ENCODE measurements at regions not wholly inside any gene's neighbourhood (a gene's known extent, or its start where the extent isn't known, plus 50 kb on each side); places are given as distances from the start of the nearest gene placed in this dataset.

- Mint-ChIP-seq H3K4me1 (peaks cover 17% of the 10 kb centered on the region), H3K9me3 (peaks cover 4% of the 10 kb centered on the region), H3K27ac (no peak overlapping the region), H3K4me3 (no peak overlapping the region), H3K27me3 (ENCODE audit: low read depth, poor library complexity) (peaks cover 8% of the 10 kb centered on the region), H3K36me3 (ENCODE audit: low read depth) (no peaks in the 10 kb centered on the region)
- TF ChIP-seq, protein P1, sequence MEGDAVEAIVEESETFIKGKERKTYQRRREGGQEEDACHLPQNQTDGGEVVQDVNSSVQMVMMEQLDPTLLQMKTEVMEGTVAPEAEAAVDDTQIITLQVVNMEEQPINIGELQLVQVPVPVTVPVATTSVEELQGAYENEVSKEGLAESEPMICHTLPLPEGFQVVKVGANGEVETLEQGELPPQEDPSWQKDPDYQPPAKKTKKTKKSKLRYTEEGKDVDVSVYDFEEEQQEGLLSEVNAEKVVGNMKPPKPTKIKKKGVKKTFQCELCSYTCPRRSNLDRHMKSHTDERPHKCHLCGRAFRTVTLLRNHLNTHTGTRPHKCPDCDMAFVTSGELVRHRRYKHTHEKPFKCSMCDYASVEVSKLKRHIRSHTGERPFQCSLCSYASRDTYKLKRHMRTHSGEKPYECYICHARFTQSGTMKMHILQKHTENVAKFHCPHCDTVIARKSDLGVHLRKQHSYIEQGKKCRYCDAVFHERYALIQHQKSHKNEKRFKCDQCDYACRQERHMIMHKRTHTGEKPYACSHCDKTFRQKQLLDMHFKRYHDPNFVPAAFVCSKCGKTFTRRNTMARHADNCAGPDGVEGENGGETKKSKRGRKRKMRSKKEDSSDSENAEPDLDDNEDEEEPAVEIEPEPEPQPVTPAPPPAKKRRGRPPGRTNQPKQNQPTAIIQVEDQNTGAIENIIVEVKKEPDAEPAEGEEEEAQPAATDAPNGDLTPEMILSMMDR (IDR thresholded peaks at IDR 0.05), result no peak
- DNase-seq, result no peak
Observed at GRCh38 chr20:60358101-60358500, 399.9 kb downstream of the CDH26 start.

- no peak overlapping the region for H3K4me3 Mint-ChIP-seq
- peaks cover 18% of the 10 kb centered on the region for H3K4me1 Mint-ChIP-seq
- peaks cover 3% of the 10 kb centered on the region for H3K27me3 Mint-ChIP-seq (ENCODE audit: low read depth, poor library complexity)
- H3K36me3 Mint-ChIP-seq (ENCODE audit: low read depth), result no peaks in the 10 kb centered on the region
- TF ChIP-seq, protein P1 (IDR thresholded peaks at IDR 0.05), result no peak
- no peaks in the 10 kb centered on the region for H3K9me3 Mint-ChIP-seq
- H3K27ac Mint-ChIP-seq, result no peak overlapping the region
- DNase-seq, result no peak
Observed at GRCh38 chr20:60359010-60359409, 400.8 kb downstream of the CDH26 start.

DNA sequence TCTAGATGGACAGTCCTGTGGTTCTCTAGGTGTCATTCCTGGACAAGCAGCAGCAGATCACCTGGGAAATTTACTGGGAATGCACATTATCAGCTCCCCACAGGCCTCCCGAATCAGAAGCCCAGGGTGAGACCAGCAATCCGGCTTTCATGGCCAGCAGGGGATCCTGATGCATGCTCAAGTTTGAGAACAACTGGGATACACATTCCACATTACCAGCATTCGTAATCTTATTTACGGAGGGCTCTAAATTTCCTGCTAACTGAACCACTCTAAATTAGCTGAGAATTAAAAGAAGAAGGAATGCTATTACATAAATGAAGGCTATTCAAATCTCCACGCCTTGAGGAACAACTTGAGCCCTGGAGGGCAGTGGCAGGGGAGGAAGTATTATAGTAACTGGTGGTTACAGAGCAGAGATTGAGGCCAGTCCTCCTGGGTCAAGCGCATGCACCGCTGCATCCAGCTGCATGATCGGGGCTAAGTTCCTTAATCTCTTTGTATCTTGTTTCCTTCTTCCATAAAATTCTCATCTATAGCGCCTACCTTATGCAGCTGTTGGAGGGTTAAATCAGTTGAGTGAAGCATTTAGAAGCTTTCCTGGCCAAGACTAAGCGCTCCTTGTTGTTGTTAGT lies 403.7 kb downstream of the CDH26 start:
- H3K9me3 Mint-ChIP-seq, result no peaks in the 10 kb centered on the region
- TF ChIP-seq, protein P1 (IDR thresholded peaks at IDR 0.05), result no peak
- no peak for DNase-seq
- no peak overlapping the region for H3K27ac Mint-ChIP-seq
- peaks cover 5% of the 10 kb centered on the region for H3K27me3 Mint-ChIP-seq (ENCODE audit: low read depth, poor library complexity)
- H3K4me3 Mint-ChIP-seq, result no peak overlapping the region
- peaks cover 18% of the 10 kb centered on the region for H3K4me1 Mint-ChIP-seq
- H3K36me3 Mint-ChIP-seq (ENCODE audit: low read depth), result no peaks in the 10 kb centered on the region

GRCh38 chr20:60362531-60362930 lies 404.3 kb downstream of the CDH26 start:
- no peaks in the 10 kb centered on the region for H3K36me3 Mint-ChIP-seq (ENCODE audit: low read depth)
- H3K27ac Mint-ChIP-seq, result peak overlapping the region; percentile 74

GRCh38 chr20:60363698-60364097 lies 405.5 kb downstream of the CDH26 start:
- Mint-ChIP-seq H3K4me1 (peaks cover 18% of the 10 kb centered on the region), H3K36me3 (ENCODE audit: low read depth) (no peaks in the 10 kb centered on the region), H3K9me3 (peaks cover 6% of the 10 kb centered on the region), H3K27me3 (ENCODE audit: low read depth, poor library complexity) (peaks cover 10% of the 10 kb centered on the region), H3K27ac (no peak overlapping the region), H3K4me3 (no peak overlapping the region)
- TF ChIP-seq, protein P1 (IDR thresholded peaks at IDR 0.05), result no peak
- no peak for DNase-seq

More at GRCh38 chr20:60362531-60362930, 404.3 kb downstream of the CDH26 start:
- no peaks in the 10 kb centered on the region for H3K9me3 Mint-ChIP-seq
- TF ChIP-seq, protein P1 (IDR thresholded peaks at IDR 0.05), result no peak
- H3K27me3 Mint-ChIP-seq (ENCODE audit: low read depth, poor library complexity), result peaks cover 8% of the 10 kb centered on the region
- peaks cover 18% of the 10 kb centered on the region for H3K4me1 Mint-ChIP-seq
- no peak for DNase-seq
- no peak overlapping the region for H3K4me3 Mint-ChIP-seq

GRCh38 chr20:60365064-60365666 lies 406.9 kb downstream of the CDH26 start:
- TF ChIP-seq, protein P1 (IDR thresholded peaks at IDR 0.05), result no peak
- peaks cover 10% of the 10 kb centered on the region for H3K27me3 Mint-ChIP-seq (ENCODE audit: low read depth, poor library complexity)
- no peak overlapping the region for H3K27ac Mint-ChIP-seq
- no peak overlapping the region for H3K4me3 Mint-ChIP-seq
- H3K4me1 Mint-ChIP-seq, result peaks cover 18% of the 10 kb centered on the region
- no peak for DNase-seq
- no peaks in the 10 kb centered on the region for H3K36me3 Mint-ChIP-seq (ENCODE audit: low read depth)
- H3K9me3 Mint-ChIP-seq, result peaks cover 20% of the 10 kb centered on the region
